HG02798 (cell line): ENCODE measurements at regions not wholly inside any gene's neighbourhood (a gene's known extent, or its start where the extent isn't known, plus 50 kb on each side); places are given as distances from the start of the nearest gene placed in this dataset.
"Not testable (repeated sequence)": the region's sequence is repeated elsewhere in the genome, so short reads cannot be mapped to it uniquely, and the experiment has no call there.

Source experiments
- ATAC-seq: cut with Tn5 transposase; IDR thresholded peaks from one replicate; pipeline ENCODE4 v1.9.1; 2021; ENCODE audit warnings: mild to moderate bottlenecking; ENCODE audit not compliant: unreplicated experiment, poor library complexity

- not testable (repeated sequence) for ATAC-seq
Observed at GRCh38 chr4:67412153-67412712, 133.1 kb downstream of the CENPC start.

GRCh38 chr4:67403342-67403741, 142.0 kb downstream of the CENPC start:
- ATAC-seq = no peak

- no peak for ATAC-seq
Observed at GRCh38 chr4:67401902-67402301, 143.4 kb downstream of the CENPC start.

GRCh38 chr4:67397931-67398330, 147.4 kb downstream of the CENPC start:
- no peak for ATAC-seq

GRCh38 chr4:67397031-67397430, 148.3 kb downstream of the CENPC start:
- ATAC-seq = no peak

- no peak for ATAC-seq
Observed at GRCh38 chr4:67396008-67396407, 149.3 kb downstream of the CENPC start.

- ATAC-seq = no peak
Observed at GRCh38 chr4:67394879-67395278, 150.4 kb downstream of the CENPC start.

GRCh38 chr4:67393699-67394281, 151.5 kb downstream of the CENPC start:
- ATAC-seq = no peak

GRCh38 chr4:67393007-67393406, 152.3 kb downstream of the CENPC start:
- no peak for ATAC-seq

GRCh38 chr4:67381406-67381804, 163.9 kb downstream of the CENPC start:
- not testable (repeated sequence) for ATAC-seq

- ATAC-seq = not testable (repeated sequence)
Observed at GRCh38 chr4:67380702-67381405, 164.4 kb downstream of the CENPC start.

- ATAC-seq = no peak
Observed at GRCh38 chr4:67380154-67380553, 165.1 kb downstream of the CENPC start.

- no peak for ATAC-seq
Observed at GRCh38 chr4:67375291-67375690, 170.0 kb downstream of the CENPC start.

- no peak for ATAC-seq
Observed at GRCh38 chr4:67371615-67372014, 173.7 kb downstream of the CENPC start.

GRCh38 chr4:67366311-67366861, 178.9 kb downstream of the CENPC start:
- no peak for ATAC-seq

- no peak for ATAC-seq
Observed at GRCh38 chr4:67365661-67366245, 179.6 kb downstream of the CENPC start.

GRCh38 chr4:67355806-67356205, 189.5 kb downstream of the CENPC start:
- no peak for ATAC-seq

GRCh38 chr4:67346654-67347053, 198.6 kb downstream of the CENPC start:
- ATAC-seq = no peak

GRCh38 chr4:67344594-67345380, 200.5 kb downstream of the CENPC start:
- no peak for ATAC-seq

GRCh38 chr4:67343199-67343598, 202.1 kb downstream of the CENPC start:
- ATAC-seq = no peak
